SK-N-SH (cell line): ENCODE measurements at regions not wholly inside any gene's neighbourhood (a gene's known extent, or its start where the extent isn't known, plus 50 kb on each side); places are given as distances from the start of the nearest gene placed in this dataset.
"Not testable (repeated sequence)": the region's sequence is repeated elsewhere in the genome, so short reads cannot be mapped to it uniquely, and the experiment has no call there.

Experiments used
- CTCF ChIA-PET: fragments of 300-600, 350-600 bp; formaldehyde crosslinking; extraction: SDS; loops from one replicate; lab custom pipeline; 2021; lab: Yijun Ruan, JAX
- POLR2A ChIA-PET: fragments of 350-600 bp; sonication (Branson Sonifier 250); formaldehyde crosslinking; extraction: SDS; loops from one replicate; lab custom pipeline; 2020; ENCODE audit warnings: antibody characterized with exemption, inconsistent platforms; lab: Yijun Ruan, JAX
- DNase-seq: peaks from one replicate; pipeline ENCODE4 v3.0.0; 2012
- H2AFZ ChIP-seq: fragments of 200-600 bp; sonication (generic); 2 replicates; pipeline ENCODE4 v1.8.1; 2016; ENCODE audit warnings: antibody characterized with exemption, mild to moderate bottlenecking, low read depth
- H3F3A ChIP-seq: fragments of 200-600 bp; sonication (generic); replicated peaks from 2 replicates; pipeline ENCODE3; 2016; ENCODE audit warnings: antibody characterized with exemption, mild to moderate bottlenecking; ENCODE audit not compliant: insufficient read depth
- H3K27ac ChIP-seq, 2 experiments: fragments of 200-500 bp in 1 of 2; fragments of 200-600 bp in 1 of 2; sonication (Bioruptor generic) in 1 of 2; sonication (generic), shearing (Covaris generic) in 1 of 2; 2 replicates each; pipeline versions ENCODE4 v1.5.1 to v1.6.1; 2014 to 2016; ENCODE audit warnings: low read depth in 2 of 2, inconsistent platforms in 1 of 2, low read length in 1 of 2, mild to moderate bottlenecking in 1 of 2, mixed read lengths in 1 of 2
- H3K27me3 ChIP-seq: fragments of 200-600 bp; sonication (generic), shearing (Covaris generic); 2 replicates; pipeline ENCODE4 v1.6.1; 2016; ENCODE audit warnings: mixed run types; ENCODE audit not compliant: insufficient read depth
- H3K36me3 ChIP-seq, 2 experiments: fragments of 200-500 bp in 1 of 2; fragments of 200-600 bp in 1 of 2; sonication (Bioruptor generic) in 1 of 2; sonication (generic) in 1 of 2; replicated peaks in 1 of 2; 2 replicates each; pipeline versions ENCODE3 to v1.5.1; 2014 to 2016; ENCODE audit warnings: low read length in 1 of 2, mild to moderate bottlenecking in 1 of 2; ENCODE audit not compliant: insufficient read depth in 2 of 2, control insufficient read depth in 1 of 2
- H3K4me1 ChIP-seq, 2 experiments: fragments of 200-500 bp in 1 of 2; fragments of 200-600 bp in 1 of 2; sonication (Bioruptor generic) in 1 of 2; sonication (generic), shearing (Covaris generic) in 1 of 2; 2 replicates each; pipeline versions ENCODE4 v1.5.1 to v1.6.1; 2014 to 2016; ENCODE audit warnings: low read depth in 1 of 2, low read length in 1 of 2, mixed run types in 1 of 2; ENCODE audit not compliant: insufficient read depth in 2 of 2, control insufficient read depth in 1 of 2
- H3K4me2 ChIP-seq: fragments of 200-600 bp; sonication (generic), shearing (Covaris generic); 2 replicates; pipeline ENCODE4 v1.6.1; 2017; ENCODE audit warnings: mixed run types
- H3K4me3 ChIP-seq, 2 experiments: fragments of 200-500 bp in 1 of 2; fragments of 200-600 bp in 1 of 2; sonication (Bioruptor generic) in 1 of 2; sonication (generic), shearing (Covaris generic) in 1 of 2; 2 replicates each; pipeline versions ENCODE4 v1.5.1 to v1.8.1; 2014 to 2016; ENCODE audit warnings: low read depth in 2 of 2, inconsistent platforms in 1 of 2, low read length in 1 of 2, mild to moderate bottlenecking in 1 of 2, mixed read lengths in 1 of 2, moderate library complexity in 1 of 2
- H3K79me2 ChIP-seq: fragments of 200-600 bp; sonication (generic); 2 replicates; pipeline ENCODE4 v1.8.1; 2017; ENCODE audit warnings: mild to moderate bottlenecking; ENCODE audit not compliant: insufficient read depth
- H3K9ac ChIP-seq: fragments of 200-600 bp; sonication (generic); 2 replicates; pipeline ENCODE4 v1.6.1; 2017; ENCODE audit warnings: mixed run types
- H3K9me2 ChIP-seq: fragments of 200-600 bp; sonication (generic); 2 replicates; pipeline ENCODE4 v1.6.1; 2017; ENCODE audit warnings: mixed run types
- H3K9me3 ChIP-seq: fragments of 200-600 bp; sonication (generic); 2 replicates; pipeline ENCODE4 v1.6.1; 2017; ENCODE audit warnings: mixed run types, mild to moderate bottlenecking, moderate library complexity
- H4K20me1 ChIP-seq: fragments of 200-600 bp; sonication (generic); 2 replicates; pipeline ENCODE4 v1.6.1; 2017; ENCODE audit warnings: mild to moderate bottlenecking, mixed run types; ENCODE audit not compliant: insufficient read depth
- WGBS: methylation state at CpG from one replicate; pipeline ENCODE4 v1.1.6; 2017; ENCODE audit warnings: low lambda C conversion rate; 5-methylcytosine and 5-hydroxymethylcytosine counted together
- TF ChIP-seq, protein P1 (sequence below): fragments of 200-600 bp; sonication (generic); IDR thresholded peaks from 2 replicates; pipeline ENCODE4 v1.6.1; 2017; ENCODE audit warnings: antibody characterized with exemption, mild to moderate bottlenecking, moderate library complexity

DNA sequence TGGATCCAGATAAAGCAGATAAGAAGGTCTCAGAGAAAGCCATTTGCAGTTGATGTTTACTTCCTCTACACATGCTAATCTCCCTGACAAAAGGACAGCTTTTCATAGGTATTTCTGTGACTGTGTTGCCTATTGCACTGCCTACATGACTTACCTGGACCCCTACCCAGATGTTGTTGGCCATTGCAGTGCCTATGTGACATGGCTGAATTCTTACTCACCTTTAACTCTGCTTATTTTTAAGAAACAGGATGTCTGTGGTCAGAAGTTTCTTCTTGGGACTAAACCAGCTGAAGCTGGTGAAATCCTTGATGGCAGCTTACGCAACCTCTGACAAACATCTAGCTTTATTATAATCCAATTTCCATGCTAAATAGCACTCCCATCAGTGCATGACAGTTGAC, 50.7 kb downstream of the PPIAL4D start:
- H3K9ac ChIP-seq, H3K9me3 ChIP-seq, H3K36me3 ChIP-seq, H3K4me1 ChIP-seq, H3K27me3 ChIP-seq, H2AFZ ChIP-seq, H3K27ac ChIP-seq, POLR2A ChIA-PET, H3K79me2 ChIP-seq, H3K9me2 ChIP-seq, H3K4me3 ChIP-seq, H4K20me1 ChIP-seq, H3K4me2 ChIP-seq, DNase-seq, CTCF ChIA-PET, H3F3A ChIP-seq: not testable (repeated sequence)
- WGBS: 88% methylated on average over 1 of the region's 1 CpG

DNA sequence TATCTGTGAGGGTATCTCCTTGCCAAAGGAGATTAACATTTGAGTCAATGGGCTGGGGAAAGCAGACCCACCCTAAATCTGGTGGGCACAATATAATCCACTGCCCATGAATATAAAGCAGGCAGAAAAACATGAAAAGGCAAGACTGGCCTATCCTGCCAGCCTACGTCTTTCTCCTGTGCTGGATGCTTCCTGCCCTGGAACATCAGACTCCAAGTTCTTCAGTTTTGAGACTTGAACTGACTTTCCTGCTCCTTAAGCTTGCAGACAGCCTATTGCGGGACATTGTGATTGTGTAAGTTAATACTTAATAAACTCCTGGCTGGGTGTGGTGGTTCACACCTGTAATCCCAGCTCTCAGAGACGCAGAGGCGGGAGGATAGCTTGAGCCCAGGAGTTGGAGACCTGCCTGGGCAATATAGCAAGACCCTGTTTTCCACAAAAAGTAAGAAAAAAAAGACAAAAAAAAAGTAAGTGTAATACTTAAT, 52.4 kb downstream of the PPIAL4D start:
- H3K4me3 ChIP-seq, H3K4me2 ChIP-seq, H2AFZ ChIP-seq, H3K36me3 ChIP-seq, H3K27ac ChIP-seq, H3K9me3 ChIP-seq, CTCF ChIA-PET, H4K20me1 ChIP-seq, DNase-seq, H3K9ac ChIP-seq, H3K4me1 ChIP-seq, POLR2A ChIA-PET, H3K79me2 ChIP-seq, H3K9me2 ChIP-seq, H3F3A ChIP-seq, H3K27me3 ChIP-seq: not testable (repeated sequence)
- WGBS: 89% methylated on average over 3 of the region's 4 CpGs

DNA sequence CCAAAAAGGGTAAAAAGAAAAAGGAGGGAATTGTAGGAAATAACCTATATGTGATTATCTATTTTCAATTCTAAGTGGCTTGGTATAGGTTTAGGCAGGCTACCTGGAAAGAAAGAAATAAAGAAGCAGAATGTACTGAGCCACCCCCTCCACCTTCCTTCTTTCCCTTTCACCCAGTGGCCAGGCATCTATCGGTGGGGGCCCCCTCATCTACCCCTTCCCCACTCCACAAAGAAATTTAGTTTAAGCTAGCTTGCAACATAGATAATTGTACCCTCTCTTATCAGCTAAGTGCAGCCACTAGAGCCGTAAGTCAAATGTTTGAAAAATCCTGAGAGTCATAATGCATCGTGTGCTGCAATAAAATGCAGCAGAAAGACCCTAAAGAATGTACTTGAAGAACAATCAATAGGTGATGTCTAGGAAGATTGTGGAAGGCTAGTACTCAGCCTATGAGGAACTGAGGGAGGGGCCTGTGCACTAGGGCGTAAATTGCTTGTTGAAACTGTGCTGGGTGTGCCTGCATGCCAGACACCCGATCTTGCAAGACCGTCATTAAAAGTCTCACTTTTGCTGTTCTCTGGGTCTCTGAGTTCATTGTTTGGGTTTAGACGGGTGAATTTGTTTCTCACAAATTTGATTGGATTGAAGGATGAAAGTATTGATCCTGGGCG, 53.0 kb downstream of the PPIAL4D start:
- WGBS: 78% methylated on average over 8 of the region's 8 CpGs
- CTCF ChIA-PET, H2AFZ ChIP-seq, H4K20me1 ChIP-seq, H3K79me2 ChIP-seq, H3K27ac ChIP-seq, POLR2A ChIA-PET, H3K4me3 ChIP-seq, H3K4me2 ChIP-seq, H3F3A ChIP-seq, H3K9me2 ChIP-seq, H3K9me3 ChIP-seq, H3K9ac ChIP-seq, H3K4me1 ChIP-seq, H3K27me3 ChIP-seq, DNase-seq, H3K36me3 ChIP-seq: not testable (repeated sequence)

- H3K9me2 ChIP-seq, H2AFZ ChIP-seq, H3K27me3 ChIP-seq, H3K79me2 ChIP-seq, POLR2A ChIA-PET, H3K9me3 ChIP-seq, CTCF ChIA-PET, H4K20me1 ChIP-seq, H3K4me2 ChIP-seq, DNase-seq, H3K9ac ChIP-seq, H3K27ac ChIP-seq: not testable (repeated sequence)
- TF ChIP-seq, protein P1, sequence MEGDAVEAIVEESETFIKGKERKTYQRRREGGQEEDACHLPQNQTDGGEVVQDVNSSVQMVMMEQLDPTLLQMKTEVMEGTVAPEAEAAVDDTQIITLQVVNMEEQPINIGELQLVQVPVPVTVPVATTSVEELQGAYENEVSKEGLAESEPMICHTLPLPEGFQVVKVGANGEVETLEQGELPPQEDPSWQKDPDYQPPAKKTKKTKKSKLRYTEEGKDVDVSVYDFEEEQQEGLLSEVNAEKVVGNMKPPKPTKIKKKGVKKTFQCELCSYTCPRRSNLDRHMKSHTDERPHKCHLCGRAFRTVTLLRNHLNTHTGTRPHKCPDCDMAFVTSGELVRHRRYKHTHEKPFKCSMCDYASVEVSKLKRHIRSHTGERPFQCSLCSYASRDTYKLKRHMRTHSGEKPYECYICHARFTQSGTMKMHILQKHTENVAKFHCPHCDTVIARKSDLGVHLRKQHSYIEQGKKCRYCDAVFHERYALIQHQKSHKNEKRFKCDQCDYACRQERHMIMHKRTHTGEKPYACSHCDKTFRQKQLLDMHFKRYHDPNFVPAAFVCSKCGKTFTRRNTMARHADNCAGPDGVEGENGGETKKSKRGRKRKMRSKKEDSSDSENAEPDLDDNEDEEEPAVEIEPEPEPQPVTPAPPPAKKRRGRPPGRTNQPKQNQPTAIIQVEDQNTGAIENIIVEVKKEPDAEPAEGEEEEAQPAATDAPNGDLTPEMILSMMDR: peak; percentile 37
- TF ChIP-seq, all 33 proteins: peak for 1; not testable (repeated sequence) for 32
- not testable (repeated sequence) for H3K4me3 ChIP-seq, H3F3A ChIP-seq, H3K4me1 ChIP-seq, H3K36me3 ChIP-seq
- WGBS: 91% methylated on average over 3 of the region's 5 CpGs
Observed at GRCh38 chr1:145182606-145183413, 59.2 kb downstream of the PPIAL4D start.

DNA sequence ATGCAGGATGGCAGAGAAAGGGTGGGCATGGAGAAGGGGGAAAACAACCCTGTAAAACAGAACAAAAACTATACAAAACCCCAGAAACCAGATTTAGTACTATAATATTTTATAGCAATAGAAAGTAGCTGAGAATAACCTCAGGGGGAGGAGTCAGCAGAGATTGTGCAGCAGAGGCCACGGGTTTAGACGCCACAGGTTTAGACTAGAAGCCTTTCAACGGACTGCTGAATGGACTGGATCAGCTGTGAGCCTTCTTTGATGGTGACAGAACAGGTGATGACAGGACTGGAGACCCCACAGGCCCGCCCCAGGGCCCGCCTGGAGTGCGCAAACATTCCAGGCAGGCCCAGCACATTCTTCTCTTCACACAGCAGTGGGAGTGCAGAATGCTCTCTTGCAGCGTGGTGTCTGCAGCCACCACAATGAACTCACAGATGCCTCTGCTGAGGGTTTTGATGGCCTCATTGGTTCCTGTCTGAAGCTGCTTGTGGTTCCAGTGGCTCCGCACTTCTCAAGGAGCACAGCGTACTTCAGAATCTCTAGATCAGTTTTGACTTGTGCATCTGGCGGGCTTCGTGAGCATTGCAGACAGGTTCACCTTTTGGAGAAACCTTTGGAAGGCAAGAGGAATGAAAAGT, 65.6 kb downstream of the PPIAL4D start:
- H3K4me3 ChIP-seq, H3F3A ChIP-seq, H3K27me3 ChIP-seq, H2AFZ ChIP-seq, H3K27ac ChIP-seq, H3K9ac ChIP-seq, H3K36me3 ChIP-seq, H3K4me1 ChIP-seq, H4K20me1 ChIP-seq, H3K4me2 ChIP-seq, POLR2A ChIA-PET, H3K79me2 ChIP-seq, DNase-seq, H3K9me2 ChIP-seq, CTCF ChIA-PET, H3K9me3 ChIP-seq: not testable (repeated sequence)
- WGBS: 96% methylated on average over 4 of the region's 11 CpGs
